ENCODE measurements at regions not wholly inside any gene's neighbourhood (a gene's known extent, or its start where the extent isn't known, plus 50 kb on each side); places are given as distances from the start of the nearest gene placed in this dataset.

GRCh38 chr5:125365747-125366146 lies 619.3 kb upstream of the ZNF608 start:
- ATAC-seq (no peak), DNase-seq (ENCODE audit: low read depth, low spot score) (no peak)
- H3K9me3 ChIP-seq (ENCODE audit: control insufficient read depth, insufficient read depth, low read depth, low read length) = peaks cover 10% of the 10 kb centered on the region; the same call in 1 of the 2 replicates
- H3K27ac ChIP-seq (ENCODE audit: low read length) = no peak overlapping the region
- H3K36me3 ChIP-seq (ENCODE audit: control insufficient read depth, insufficient read depth, low read length) = no peaks in the 10 kb centered on the region
- in situ Hi-C loops (cut with HindIII; ENCODE audit: low pct_unique_long_range_greater_than_20kb, low sequenced_read_pairs) = no loop called here
- POLR2A ChIA-PET = no interaction called here
- H3K4me1 ChIP-seq (ENCODE audit: control insufficient read depth, insufficient read depth, low read length) = no peaks in the 10 kb centered on the region
- intact Hi-C loops (cut with micrococcal nuclease; ENCODE audit: unreplicated experiment) = no loop called here
- CTCF ChIA-PET = no interaction called here
- TF ChIP-seq SIN3A (IDR thresholded peaks at IDR 0.05; ENCODE audit: borderline replicate concordance, insufficient read depth, low read depth, low read length) (no peak), TCF7L2 (IDR thresholded peaks at IDR 0.05; ENCODE audit: low read depth, low read length) (no peak), REST (IDR thresholded peaks at IDR 0.05; ENCODE audit: insufficient read depth in 1 of 2, low read depth in 2 of 2, low read length in 1 of 2) (no peak)
- H3K27me3 ChIP-seq (ENCODE audit: control insufficient read depth, insufficient read depth, low read length) = no peaks in the 10 kb centered on the region
- no peak overlapping the region for H3K4me3 ChIP-seq (ENCODE audit: low read depth in 2 of 2, low read length in 2 of 2)
- no TSS peak for BruUV-seq (replicated peaks)

- DNase-seq (ENCODE audit: low read depth, low spot score) (no peak), ATAC-seq (no peak)
- intact Hi-C loops (cut with micrococcal nuclease; ENCODE audit: unreplicated experiment) (no loop called here), in situ Hi-C loops (cut with HindIII; ENCODE audit: low pct_unique_long_range_greater_than_20kb, low sequenced_read_pairs) (no loop called here)
- H3K36me3 ChIP-seq (ENCODE audit: control insufficient read depth, insufficient read depth, low read length) = no peaks in the 10 kb centered on the region
- CTCF ChIA-PET = interaction anchor here (0.6 kb wide), 1 partner anchor 144 kb away, joined by 6 read pairs; no protein-coding TSS in a partner anchor
- BruUV-seq (replicated peaks) = no TSS peak
- no peak for TF ChIP-seq CTCF (IDR thresholded peaks at IDR 0.05)
- H3K27me3 ChIP-seq (ENCODE audit: control insufficient read depth, insufficient read depth, low read length) = no peaks in the 10 kb centered on the region
- H3K4me3 ChIP-seq (ENCODE audit: low read depth in 2 of 2, low read length in 2 of 2) = no peak overlapping the region
- no peaks in the 10 kb centered on the region; the same call in 1 of the 2 replicates for H3K4me1 ChIP-seq (ENCODE audit: control insufficient read depth, insufficient read depth, low read length)
- H3K9me3 ChIP-seq (ENCODE audit: control insufficient read depth, insufficient read depth, low read depth, low read length) = peaks cover 10% of the 10 kb centered on the region; the same call in 1 of the 2 replicates
- H3K27ac ChIP-seq (ENCODE audit: low read length) = 0 out of 2 replicates have a peak overlapping the region, but pooled peaks have one; percentile 7
- POLR2A ChIA-PET = no interaction called here
These were observed 621.3 kb upstream of the ZNF608 start for GRCh38 chr5:125367702-125368101.

- in situ Hi-C loops (cut with HindIII; ENCODE audit: low pct_unique_long_range_greater_than_20kb, low sequenced_read_pairs) (no loop called here), intact Hi-C loops (cut with micrococcal nuclease; ENCODE audit: unreplicated experiment) (no loop called here)
- Histone ChIP-seq H3K36me3 (ENCODE audit: control insufficient read depth, insufficient read depth, low read length) (no peaks in the 10 kb centered on the region), H3K27ac (ENCODE audit: low read length) (no peak overlapping the region), H3K4me3 (ENCODE audit: low read depth in 2 of 2, low read length in 2 of 2) (no peak overlapping the region), H3K27me3 (ENCODE audit: control insufficient read depth, insufficient read depth, low read length) (no peaks in the 10 kb centered on the region), H3K4me1 (ENCODE audit: control insufficient read depth, insufficient read depth, low read length) (peaks cover 2% of the 10 kb centered on the region; the same call in 1 of the 2 replicates), H3K9me3 (ENCODE audit: control insufficient read depth, insufficient read depth, low read depth, low read length) (0 out of 2 replicates have a peak, but pooled peaks cover 6% of the 10 kb centered on the region)
- ATAC-seq (no peak), DNase-seq (ENCODE audit: low read depth, low spot score) (no peak)
- ChIA-PET POLR2A (interaction anchor here (0.5 kb wide), 1 partner anchor 218 kb away, joined by 8 read pairs; no protein-coding TSS in a partner anchor), CTCF (interaction anchor here (0.7 kb wide), 1 partner anchor 264 kb away, joined by 3 read pairs; no protein-coding TSS in a partner anchor)
- TF ChIP-seq TCF7L2 (IDR thresholded peaks at IDR 0.05; ENCODE audit: low read depth, low read length) (no peak), SIN3A (IDR thresholded peaks at IDR 0.05; ENCODE audit: borderline replicate concordance, insufficient read depth, low read depth, low read length) (no peak), REST (IDR thresholded peaks at IDR 0.05; ENCODE audit: insufficient read depth in 1 of 2, low read depth in 2 of 2, low read length in 1 of 2) (no peak), CTCF (IDR thresholded peaks at IDR 0.05) (no peak), POLR2AphosphoS5 (IDR thresholded peaks at IDR 0.05; ENCODE audit: low read depth, low read length) (no peak)
- BruUV-seq (replicated peaks) = no TSS peak
These were observed 624.2 kb upstream of the ZNF608 start for GRCh38 chr5:125370461-125371205.
